ENCODE measurements at regions not wholly inside any gene's neighbourhood (a gene's known extent, or its start where the extent isn't known, plus 50 kb on each side); places are given as distances from the start of the nearest gene placed in this dataset.

GRCh38 chr9:100959226-100959625 is 69.3 kb upstream of the PLPPR1 start:
- Histone ChIP-seq H3K4me3 (ENCODE audit: low read depth in 2 of 2, low read length in 2 of 2) (no peak overlapping the region), H3K9me3 (ENCODE audit: control insufficient read depth, insufficient read depth, low read depth, low read length) (no peaks in the 10 kb centered on the region), H3K4me1 (ENCODE audit: control insufficient read depth, insufficient read depth, low read length) (no peaks in the 10 kb centered on the region), H3K36me3 (ENCODE audit: control insufficient read depth, insufficient read depth, low read length) (no peaks in the 10 kb centered on the region), H3K27me3 (ENCODE audit: control insufficient read depth, insufficient read depth, low read length) (no peaks in the 10 kb centered on the region), H3K27ac (ENCODE audit: low read length) (no peak overlapping the region)
- no peak for DNase-seq (ENCODE audit: low read depth, low spot score)
- BruUV-seq (replicated peaks): no TSS peak
- TF ChIP-seq TCF7L2 (IDR thresholded peaks at IDR 0.05; ENCODE audit: low read depth, low read length): no peak
- TF ChIP-seq SIN3A (IDR thresholded peaks at IDR 0.05; ENCODE audit: borderline replicate concordance, insufficient read depth, low read depth, low read length): no peak
- TF ChIP-seq, protein P1, sequence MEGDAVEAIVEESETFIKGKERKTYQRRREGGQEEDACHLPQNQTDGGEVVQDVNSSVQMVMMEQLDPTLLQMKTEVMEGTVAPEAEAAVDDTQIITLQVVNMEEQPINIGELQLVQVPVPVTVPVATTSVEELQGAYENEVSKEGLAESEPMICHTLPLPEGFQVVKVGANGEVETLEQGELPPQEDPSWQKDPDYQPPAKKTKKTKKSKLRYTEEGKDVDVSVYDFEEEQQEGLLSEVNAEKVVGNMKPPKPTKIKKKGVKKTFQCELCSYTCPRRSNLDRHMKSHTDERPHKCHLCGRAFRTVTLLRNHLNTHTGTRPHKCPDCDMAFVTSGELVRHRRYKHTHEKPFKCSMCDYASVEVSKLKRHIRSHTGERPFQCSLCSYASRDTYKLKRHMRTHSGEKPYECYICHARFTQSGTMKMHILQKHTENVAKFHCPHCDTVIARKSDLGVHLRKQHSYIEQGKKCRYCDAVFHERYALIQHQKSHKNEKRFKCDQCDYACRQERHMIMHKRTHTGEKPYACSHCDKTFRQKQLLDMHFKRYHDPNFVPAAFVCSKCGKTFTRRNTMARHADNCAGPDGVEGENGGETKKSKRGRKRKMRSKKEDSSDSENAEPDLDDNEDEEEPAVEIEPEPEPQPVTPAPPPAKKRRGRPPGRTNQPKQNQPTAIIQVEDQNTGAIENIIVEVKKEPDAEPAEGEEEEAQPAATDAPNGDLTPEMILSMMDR (IDR thresholded peaks at IDR 0.05): no peak
- TF ChIP-seq POLR2AphosphoS5 (IDR thresholded peaks at IDR 0.05; ENCODE audit: low read depth, low read length): no peak
- ATAC-seq: no peak
- in situ Hi-C loops (cut with HindIII; ENCODE audit: low pct_unique_long_range_greater_than_20kb, low sequenced_read_pairs): no loop called here
- POLR2A ChIA-PET: no interaction called here
- CTCF ChIA-PET: no interaction called here
- intact Hi-C loops (cut with micrococcal nuclease; ENCODE audit: unreplicated experiment): no loop called here

Data from Panc1 (cell line).